Chondrocyte (in vitro differentiated cells): ENCODE measurements at regions not wholly inside any gene's neighbourhood (a gene's known extent, or its start where the extent isn't known, plus 50 kb on each side); places are given as distances from the start of the nearest gene placed in this dataset.
A peak's percentile ranks its signal among the peaks of the same experiment; 100 is the strongest.

Experiments used
- DNase-seq: peaks from one replicate; pipeline ENCODE4 v3.0.0; 2021; ENCODE audit warnings: mixed read lengths, low spot score
- H3K27ac Mint-ChIP-seq: one replicate; pipeline ENCODE4 v1.8.0; 2021; ENCODE audit warnings: mild to moderate bottlenecking, moderate library complexity, mixed read lengths; ENCODE audit not compliant: unreplicated experiment
- H3K27me3 Mint-ChIP-seq: 2 replicates; pipeline ENCODE4 v1.8.0; 2021; ENCODE audit warnings: low read depth, mixed read lengths
- H3K36me3 Mint-ChIP-seq: 2 replicates; pipeline ENCODE4 v1.8.0; 2021; ENCODE audit warnings: low read depth, mixed read lengths
- H3K4me1 Mint-ChIP-seq: 2 replicates; pipeline ENCODE4 v1.8.0; 2021; ENCODE audit warnings: low read depth, mild to moderate bottlenecking, mixed read lengths
- H3K4me3 Mint-ChIP-seq: one replicate; pipeline ENCODE4 v1.8.0; 2021; ENCODE audit warnings: mild to moderate bottlenecking, moderate library complexity, mixed read lengths; ENCODE audit not compliant: unreplicated experiment
- H3K9me3 Mint-ChIP-seq: 2 replicates; pipeline ENCODE4 v1.8.0; 2021; ENCODE audit warnings: low read depth, mixed read lengths
- CTCF ChIP-seq: fragments of 200-600 bp; sonication (generic); IDR thresholded peaks from 2 replicates; pipeline ENCODE4 v1.5.0; 2021; ENCODE audit warnings: antibody characterized with exemption, mild to moderate bottlenecking, moderate library complexity

- no peaks in the 10 kb centered on the region for H3K27me3 Mint-ChIP-seq
- no peaks in the 10 kb centered on the region for H3K9me3 Mint-ChIP-seq
- peaks cover 4% of the 10 kb centered on the region for H3K36me3 Mint-ChIP-seq
- DNase-seq: no peak
- no peak overlapping the region for H3K4me3 Mint-ChIP-seq
- TF ChIP-seq CTCF: peak; percentile 98
- peaks cover 2% of the 10 kb centered on the region for H3K4me1 Mint-ChIP-seq
- H3K27ac Mint-ChIP-seq: no peak overlapping the region
These were observed 262.0 kb upstream of the UMPS start for GRCh38 chr3:124467980-124468902.

DNA sequence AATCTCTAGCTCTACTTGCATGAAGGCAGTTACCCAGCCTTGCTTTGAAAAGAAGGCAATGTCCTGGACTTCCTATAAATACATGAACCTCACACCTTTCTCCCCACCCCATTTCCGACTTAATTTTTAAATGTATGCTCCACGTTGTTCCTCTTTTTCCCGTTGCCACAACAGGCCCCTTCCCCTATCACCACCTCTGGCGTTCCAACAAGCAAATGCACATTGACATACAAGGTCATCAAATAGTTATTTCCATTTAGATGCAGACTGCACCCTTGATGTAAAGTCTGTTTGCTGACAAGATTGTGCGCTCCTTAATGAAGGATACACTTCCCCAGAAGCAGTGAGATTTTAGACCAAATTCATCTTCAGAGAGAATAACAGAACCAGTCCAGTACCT lies 260.7 kb upstream of the UMPS start:
- TF ChIP-seq CTCF: no peak
- Mint-ChIP-seq H3K27me3 (no peaks in the 10 kb centered on the region), H3K36me3 (peaks cover 1% of the 10 kb centered on the region), H3K9me3 (no peaks in the 10 kb centered on the region), H3K27ac (no peak overlapping the region), H3K4me1 (peaks cover 2% of the 10 kb centered on the region), H3K4me3 (no peak overlapping the region)
- DNase-seq: no peak

DNA sequence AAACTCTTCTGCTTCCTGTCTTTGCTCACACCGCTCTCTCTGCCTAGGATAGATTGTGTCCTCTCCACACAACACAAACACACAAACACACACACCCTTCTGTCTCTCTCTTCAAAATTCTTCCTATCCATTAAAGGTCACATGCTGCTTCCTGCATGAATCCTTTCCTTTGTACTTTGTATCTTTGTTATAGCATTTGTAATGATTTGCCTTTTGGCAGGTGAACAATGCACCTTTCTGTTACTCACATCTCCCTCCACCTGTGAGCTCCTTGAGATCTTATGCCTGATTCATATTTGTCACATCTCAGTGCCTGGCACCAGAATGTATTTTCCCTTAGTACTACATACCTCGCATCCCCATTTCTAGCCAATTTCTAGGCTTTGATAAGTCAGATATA lies 251.4 kb upstream of the UMPS start:
- H3K36me3 Mint-ChIP-seq: peaks cover 27% of the 10 kb centered on the region

GRCh38 chr3:124483915-124484470 lies 246.3 kb upstream of the UMPS start:
- no peaks in the 10 kb centered on the region for H3K4me1 Mint-ChIP-seq
- H3K27me3 Mint-ChIP-seq: no peaks in the 10 kb centered on the region
- no peak for TF ChIP-seq CTCF
- no peak overlapping the region for H3K27ac Mint-ChIP-seq
- H3K9me3 Mint-ChIP-seq: no peaks in the 10 kb centered on the region
- H3K36me3 Mint-ChIP-seq: peaks cover 26% of the 10 kb centered on the region
- DNase-seq: no peak
- H3K4me3 Mint-ChIP-seq: no peak overlapping the region

More for the DNA sequence above, 251.4 kb upstream of the UMPS start:
- TF ChIP-seq CTCF: no peak
- H3K9me3 Mint-ChIP-seq: no peaks in the 10 kb centered on the region
- H3K4me3 Mint-ChIP-seq: no peak overlapping the region
- no peak overlapping the region for H3K27ac Mint-ChIP-seq
- no peaks in the 10 kb centered on the region for H3K27me3 Mint-ChIP-seq
- H3K4me1 Mint-ChIP-seq: no peaks in the 10 kb centered on the region
- DNase-seq: no peak

DNA sequence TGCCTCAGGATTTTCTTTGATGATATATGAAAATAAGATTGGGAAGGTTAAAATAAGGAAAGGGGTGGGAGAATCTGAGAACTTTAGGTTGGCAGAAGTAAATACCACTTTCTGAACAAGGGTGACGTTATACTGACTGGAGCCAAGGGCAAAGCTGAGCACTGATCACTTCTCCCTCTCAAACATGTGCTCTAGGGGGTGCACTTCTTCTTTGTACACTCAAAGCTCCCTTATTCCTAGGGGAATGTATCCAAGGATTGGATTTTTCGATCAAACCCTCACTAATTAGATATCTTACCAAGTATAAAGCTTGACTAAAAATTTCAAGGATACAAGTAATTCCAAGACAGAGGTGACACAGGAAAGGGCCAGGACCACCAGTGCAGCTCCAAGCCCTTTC lies 243.9 kb upstream of the UMPS start:
- H3K4me1 Mint-ChIP-seq: peaks cover 7% of the 10 kb centered on the region
- no peaks in the 10 kb centered on the region for H3K27me3 Mint-ChIP-seq
- peaks cover 29% of the 10 kb centered on the region for H3K36me3 Mint-ChIP-seq
- DNase-seq: no peak
- H3K27ac Mint-ChIP-seq: no peak overlapping the region
- TF ChIP-seq CTCF: peak; percentile 40
- no peak overlapping the region for H3K4me3 Mint-ChIP-seq
- H3K9me3 Mint-ChIP-seq: no peaks in the 10 kb centered on the region
